GOT3 (cell line): ENCODE measurements at regions not wholly inside any gene's neighbourhood (a gene's known extent, or its start where the extent isn't known, plus 50 kb on each side); places are given as distances from the start of the nearest gene placed in this dataset.

Experiments
- DNase-seq: peaks from one replicate; lab custom pipeline; 2025; ENCODE audit warnings: mixed read lengths; lab: John Stamatoyannopoulos, UW

- DNase-seq, result no peak
These were observed 810.1 kb upstream of the WWC1 start for GRCh38 chr5:167481345-167481744.

- no peak for DNase-seq
These were observed 808.9 kb upstream of the WWC1 start for GRCh38 chr5:167482555-167482954.

DNA sequence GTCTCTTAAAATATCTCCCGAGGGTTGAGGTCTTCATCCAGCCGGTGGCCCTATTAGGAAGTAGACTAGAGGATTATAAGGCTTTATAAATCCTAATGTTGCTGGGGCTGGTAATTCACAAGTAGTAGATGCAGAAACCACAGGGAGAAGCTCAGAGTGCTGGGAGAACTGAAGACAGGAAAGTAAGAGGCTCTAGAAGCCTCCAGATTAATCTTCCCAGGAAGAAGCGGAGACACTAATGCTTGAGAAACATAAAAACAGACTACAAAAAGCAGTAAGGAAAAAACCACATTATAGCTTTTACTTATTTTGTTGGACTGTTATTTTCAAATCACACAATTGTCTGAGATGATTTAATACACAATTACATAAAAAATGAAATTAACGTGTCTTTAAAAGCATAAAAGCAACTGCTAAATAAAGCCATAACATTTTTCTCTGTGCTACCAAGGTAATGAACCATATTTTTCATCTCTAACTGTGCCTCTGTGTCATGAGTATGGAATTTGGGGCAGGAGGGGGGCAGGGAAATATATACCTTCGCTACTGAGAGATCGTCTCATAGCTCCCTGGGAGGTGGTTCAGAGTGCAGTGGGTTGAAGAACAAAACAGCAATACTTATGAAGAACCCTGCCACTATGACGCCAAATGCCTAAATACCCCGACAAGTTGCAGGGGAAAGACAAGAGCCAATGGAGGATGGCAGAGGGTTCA is 806.2 kb upstream of the WWC1 start:
- no peak for DNase-seq

DNA sequence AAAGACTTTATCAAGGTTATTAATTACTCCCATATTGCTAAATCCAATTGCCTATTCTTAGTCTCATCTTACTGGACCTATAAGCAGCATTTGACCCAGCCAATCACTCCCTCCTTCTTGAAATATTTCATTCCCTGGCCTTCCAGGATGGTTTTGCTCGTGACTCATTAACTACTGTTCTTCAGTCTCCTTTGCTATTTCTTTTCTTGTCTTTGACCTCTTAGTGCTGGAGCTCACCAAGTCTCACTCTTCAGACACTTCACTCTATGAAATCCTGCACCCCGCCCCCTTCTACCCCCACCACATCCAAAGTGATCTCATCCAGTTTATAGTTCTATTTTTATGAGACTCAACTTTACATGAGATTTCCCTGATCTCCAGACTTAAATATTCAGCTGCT is 803.1 kb upstream of the WWC1 start:
- no peak for DNase-seq

GRCh38 chr5:167489202-167489601 is 802.2 kb upstream of the WWC1 start:
- DNase-seq, result no peak

GRCh38 chr5:167503926-167504720 is 787.3 kb upstream of the WWC1 start:
- DNase-seq, result no peak

- no peak for DNase-seq
These were observed 783.8 kb upstream of the WWC1 start for GRCh38 chr5:167507463-167508233.

GRCh38 chr5:167509076-167509475 is 782.4 kb upstream of the WWC1 start:
- DNase-seq, result no peak

- no peak for DNase-seq
These were observed 780.2 kb upstream of the WWC1 start for GRCh38 chr5:167511276-167511675.

DNA sequence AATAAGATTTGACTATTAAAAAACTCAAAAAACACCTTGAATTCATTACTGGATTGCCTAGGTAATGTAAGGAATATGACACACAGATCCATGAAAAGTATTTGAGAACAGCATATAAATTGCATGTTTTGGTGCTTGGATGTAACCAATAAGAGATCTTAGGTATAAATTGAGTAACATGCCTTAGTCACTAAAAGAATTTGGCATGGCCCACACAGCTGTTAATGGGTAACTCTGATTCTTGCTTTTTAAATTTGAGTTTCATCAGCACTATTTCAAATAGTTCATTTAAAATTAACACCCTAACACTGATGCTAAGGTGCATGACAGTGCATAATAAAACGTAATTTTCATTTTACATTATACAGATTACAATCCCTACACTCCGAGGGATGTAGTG is 779.3 kb upstream of the WWC1 start:
- DNase-seq, result no peak

DNA sequence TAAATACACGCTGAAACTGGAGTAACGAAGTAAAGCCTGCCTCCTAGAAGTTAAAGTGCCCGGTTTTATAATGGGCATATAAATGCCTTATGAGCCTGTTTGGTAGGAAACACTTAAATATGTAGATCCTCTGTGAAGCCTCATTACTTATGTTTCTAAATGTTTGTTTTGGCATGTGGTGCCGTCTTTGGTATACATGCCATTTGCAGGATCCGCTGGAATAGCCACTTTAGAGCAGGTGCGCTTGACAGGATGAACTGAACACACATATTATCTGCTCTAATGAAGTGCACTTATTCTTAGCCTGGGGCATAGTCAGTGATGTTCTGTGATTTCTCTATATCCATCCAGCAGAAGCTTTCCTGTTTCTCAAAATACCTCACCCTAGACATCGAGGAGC is 778.1 kb upstream of the WWC1 start:
- DNase-seq, result no peak

- DNase-seq, result no peak
These were observed 777.0 kb upstream of the WWC1 start for GRCh38 chr5:167514461-167514860.

- DNase-seq, result no peak
These were observed 766.4 kb upstream of the WWC1 start for GRCh38 chr5:167525004-167525403.

- DNase-seq, result no peak
These were observed 762.8 kb upstream of the WWC1 start for GRCh38 chr5:167528651-167529050.

DNA sequence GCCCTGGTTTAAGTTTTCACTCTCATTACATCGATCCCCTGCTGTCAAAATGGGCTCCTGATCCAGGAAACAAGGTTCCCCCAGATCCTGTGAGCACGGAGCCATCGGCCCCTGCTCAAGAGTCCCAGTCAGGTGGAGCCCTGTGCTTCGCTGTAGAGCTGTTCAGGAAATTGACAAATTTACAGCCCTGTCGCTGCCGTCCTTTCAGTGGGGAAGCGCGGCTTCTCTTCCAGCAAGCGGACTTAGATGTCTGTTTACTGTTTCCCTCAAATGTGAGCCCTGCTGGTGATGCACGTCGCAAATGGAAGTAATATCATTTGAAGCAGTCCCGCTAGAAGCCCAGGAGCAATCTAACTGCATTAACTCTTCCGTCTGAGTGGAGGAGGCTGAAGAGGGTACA is 760.9 kb upstream of the WWC1 start:
- DNase-seq, result no peak

DNA sequence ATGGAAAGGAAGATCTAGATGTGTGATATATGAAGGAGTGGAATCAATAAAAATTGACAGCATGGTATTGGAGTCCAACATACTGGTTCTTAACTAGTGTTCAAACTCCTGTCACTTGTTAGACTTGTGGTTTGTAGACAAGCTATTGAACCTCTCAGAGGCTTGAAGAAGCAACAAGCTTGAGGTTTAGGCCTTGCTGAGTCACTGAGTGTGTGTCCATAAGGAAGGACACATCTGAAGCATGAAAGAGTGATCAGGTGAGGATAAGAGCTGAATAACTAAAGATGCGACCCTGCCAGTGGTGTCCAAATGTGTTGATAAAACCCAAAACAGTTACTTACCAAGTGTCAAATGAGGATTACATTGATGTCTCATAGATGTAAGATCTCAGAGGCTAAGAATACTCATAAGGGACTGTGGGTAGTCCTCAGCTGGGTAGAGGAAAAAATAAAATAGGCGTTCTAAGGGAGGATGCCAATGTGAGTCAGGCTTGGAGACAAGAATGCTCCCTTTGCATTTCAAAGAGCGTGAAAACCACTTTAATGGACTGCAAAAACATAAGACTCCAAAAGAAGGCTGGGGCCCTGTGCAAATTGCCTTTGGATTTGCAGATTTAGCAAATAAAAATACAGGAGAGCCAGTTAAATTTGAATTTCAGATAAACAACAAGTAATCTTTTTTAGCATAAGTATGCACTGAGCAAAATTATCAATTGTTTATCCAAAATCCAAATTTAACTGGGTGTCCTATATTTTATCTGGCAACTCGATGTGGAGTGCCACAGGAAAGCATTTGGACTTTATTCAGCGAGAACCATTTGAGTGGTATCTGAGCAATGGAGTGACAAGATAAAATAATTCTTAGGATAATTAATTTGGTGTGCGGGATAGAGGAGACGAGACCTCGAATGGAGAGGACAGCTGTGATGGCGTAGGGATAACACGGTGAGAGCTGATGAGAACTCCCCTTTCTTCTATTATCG is 757.3 kb upstream of the WWC1 start:
- DNase-seq, result no peak

- no peak for DNase-seq
These were observed 751.7 kb upstream of the WWC1 start for GRCh38 chr5:167539747-167540146.

- DNase-seq, result no peak
These were observed 745.2 kb upstream of the WWC1 start for GRCh38 chr5:167546270-167546669.

- DNase-seq, result no peak
These were observed 739.1 kb upstream of the WWC1 start for GRCh38 chr5:167552356-167552755.

- no peak for DNase-seq
These were observed 737.9 kb upstream of the WWC1 start for GRCh38 chr5:167553511-167553910.

- no peak for DNase-seq
These were observed 736.7 kb upstream of the WWC1 start for GRCh38 chr5:167554564-167555290.
